Endothelial cell of umbilical vein (primary cell): ENCODE measurements at regions not wholly inside any gene's neighbourhood (a gene's known extent, or its start where the extent isn't known, plus 50 kb on each side); places are given as distances from the start of the nearest gene placed in this dataset.

ENCODE experiments used
- BruUV-seq: library from RNA; stranded (reverse); fragments of 400-500 nt; replicated peaks from 2 replicates; lab custom pipeline; 2021; lab: Mats Ljungman, UMichigan
- CTCF ChIA-PET: fragments of 300-600, 350-600 bp; sonication (Branson Sonifier 250); formaldehyde crosslinking; loops from one replicate; lab custom pipeline; 2021; ENCODE audit warnings: antibody characterized with exemption, inconsistent platforms; lab: Charles Lee
- POLR2A ChIA-PET: fragments of 300-600, 350-600 bp; sonication (Branson Sonifier 250); formaldehyde crosslinking; loops from one replicate; lab custom pipeline; 2021; ENCODE audit warnings: antibody characterized with exemption, inconsistent platforms; lab: Charles Lee
- DNase-seq: peaks from one replicate; pipeline ENCODE4 v3.0.0-alpha.2; 2011; ENCODE audit warnings: low read depth, low spot score
- FAIRE-seq: peaks from 2 replicates; lab custom pipeline; 2011; peaks lifted over from hg19 to GRCh38; lab: Jason Lieb, UNC
- H2AFZ ChIP-seq: 2 replicates; pipeline ENCODE4 v1.6.0; 2012; ENCODE audit warnings: low read depth, low read length, control low read depth, inconsistent platforms
- H3K27ac ChIP-seq: 2 replicates; pipeline ENCODE4 v1.5.1; 2011; ENCODE audit warnings: low read depth, mild to moderate bottlenecking, control low read depth, low read length, moderate library complexity; ENCODE audit not compliant: insufficient read depth
- H3K27me3 ChIP-seq, 2 experiments: 2 replicates each; pipeline versions ENCODE4 v1.6.0 to v1.6.1; 2011; ENCODE audit warnings: low read length in 2 of 2, mixed read lengths in 1 of 2; ENCODE audit not compliant: control insufficient read depth in 2 of 2, insufficient read depth in 2 of 2
- H3K36me3 ChIP-seq, 2 experiments: 2 replicates in 1 of 2; 3 replicates in 1 of 2; pipeline ENCODE4 v1.5.1; 2011; ENCODE audit warnings: low read length in 2 of 2, mild to moderate bottlenecking in 1 of 2, moderate library complexity in 1 of 2; ENCODE audit not compliant: control insufficient read depth in 2 of 2, insufficient read depth in 2 of 2; ENCODE audit errors: extremely low read depth in 1 of 2
- H3K4me1 ChIP-seq: 3 replicates; pipeline ENCODE4 v1.5.1; 2011; ENCODE audit warnings: mild to moderate bottlenecking, low read length; ENCODE audit not compliant: control insufficient read depth, insufficient read depth; ENCODE audit errors: extremely low read depth
- H3K4me2 ChIP-seq: 2 replicates; pipeline ENCODE4 v1.6.1; 2011; ENCODE audit warnings: low read length, control low read depth, mixed read lengths; ENCODE audit not compliant: insufficient read depth
- H3K4me3 ChIP-seq, 3 experiments: fragments of 200-600 bp in 1 of 3; sonication (generic), shearing (Covaris generic) in 1 of 3; replicated peaks in 1 of 3; 2 replicates each; pipeline ENCODE4 v1.5.1; 2011 to 2016; ENCODE audit warnings: control low read depth in 3 of 3, low read length in 3 of 3, mild to moderate bottlenecking in 2 of 3, inconsistent platforms in 1 of 3, low read depth in 1 of 3, moderate library complexity in 1 of 3; ENCODE audit not compliant: insufficient read depth in 1 of 3
- H3K79me2 ChIP-seq: 2 replicates; pipeline ENCODE4 v1.6.0; 2012; ENCODE audit warnings: low read length, inconsistent platforms; ENCODE audit not compliant: control insufficient read depth, insufficient read depth
- H3K9ac ChIP-seq: replicated peaks from 2 replicates; pipeline ENCODE3; 2011; ENCODE audit warnings: low read length, control low read depth; ENCODE audit not compliant: insufficient read depth; ENCODE audit errors: extremely low read depth
- H3K9me1 ChIP-seq: replicated peaks from 3 replicates; pipeline ENCODE4 v1.6.0; 2011; ENCODE audit warnings: mild to moderate bottlenecking, low read length; ENCODE audit not compliant: control insufficient read depth, insufficient read depth; ENCODE audit errors: extremely low read depth
- H3K9me3 ChIP-seq: replicated peaks from 2 replicates; pipeline ENCODE4 v1.5.1; 2012; ENCODE audit warnings: low read length, inconsistent platforms; ENCODE audit not compliant: control insufficient read depth, insufficient read depth
- H4K20me1 ChIP-seq: replicated peaks from 2 replicates; pipeline ENCODE3; 2011; ENCODE audit warnings: mild to moderate bottlenecking, low read length; ENCODE audit not compliant: control insufficient read depth, insufficient read depth; ENCODE audit errors: extremely low read depth
- EZH2 ChIP-seq: IDR thresholded peaks from 2 replicates; pipeline ENCODE4 v1.6.1; 2012; ENCODE audit warnings: borderline replicate concordance, low read depth, mild to moderate bottlenecking, moderate library complexity, low read length, inconsistent platforms; ENCODE audit not compliant: severe bottlenecking
- FOS ChIP-seq: IDR thresholded peaks from 2 replicates; pipeline ENCODE4 v1.6.1; 2011; ENCODE audit warnings: mild to moderate bottlenecking, low read length, moderate library complexity, borderline replicate concordance; ENCODE audit not compliant: insufficient read depth
- GATA2 ChIP-seq: IDR thresholded peaks from 2 replicates; pipeline ENCODE4 v1.7.0; 2011; ENCODE audit warnings: low read depth, mild to moderate bottlenecking, moderate library complexity, mixed read lengths, low read length; ENCODE audit not compliant: insufficient read length, insufficient read depth
- JUN ChIP-seq: IDR thresholded peaks from 2 replicates; pipeline ENCODE4 v1.6.1; 2011; ENCODE audit warnings: borderline replicate concordance, low read depth; ENCODE audit not compliant: insufficient read length, insufficient read depth
- MYC ChIP-seq: IDR thresholded peaks from one replicate; pipeline ENCODE4 v1.6.1; 2011; ENCODE audit warnings: mild to moderate bottlenecking, low read depth, low read length
- POLR2A ChIP-seq: IDR thresholded peaks from 2 replicates; pipeline ENCODE4 v1.6.1; 2012; ENCODE audit warnings: low read depth, mild to moderate bottlenecking, control low read depth, low read length
- POLR2AphosphoS5 ChIP-seq: IDR thresholded peaks from 2 replicates; pipeline ENCODE4 v1.6.1; 2012; ENCODE audit warnings: low read depth, mild to moderate bottlenecking, control low read depth, low read length, moderate library complexity; ENCODE audit not compliant: insufficient read depth
- dilution Hi-C: fragments of 300-500 bp; cut with MboI; formaldehyde crosslinking; loops from one replicate; pipeline ENCODE4 v1.15.0; 2019; ENCODE audit warnings: low sequenced_read_pairs; ENCODE audit not compliant: extremely low pct_ligation_motif_present
- intact Hi-C: fragments of 100-400 bp; cut with micrococcal nuclease; formaldehyde crosslinking; loops from one replicate; pipeline ENCODE4 v1.10.0; 2022
- TF ChIP-seq, protein P1 (sequence below), 2 donors: IDR thresholded peaks; 1 replicate in 1 of 2; 2 replicates in 1 of 2; pipeline ENCODE4 v1.5.1; 2011; ENCODE audit warnings: low read length in 2 of 2, mild to moderate bottlenecking in 2 of 2, moderate library complexity in 2 of 2, control low read depth in 1 of 2, inconsistent platforms in 1 of 2, low read depth in 1 of 2; ENCODE audit not compliant: insufficient read depth in 1 of 2; ENCODE audit errors: extremely low read depth in 1 of 2
- TF ChIP-seq, protein P2 (sequence below): IDR thresholded peaks from 2 replicates; pipeline ENCODE4 v1.6.1; 2011; ENCODE audit not compliant: insufficient read depth, insufficient read length

DNA sequence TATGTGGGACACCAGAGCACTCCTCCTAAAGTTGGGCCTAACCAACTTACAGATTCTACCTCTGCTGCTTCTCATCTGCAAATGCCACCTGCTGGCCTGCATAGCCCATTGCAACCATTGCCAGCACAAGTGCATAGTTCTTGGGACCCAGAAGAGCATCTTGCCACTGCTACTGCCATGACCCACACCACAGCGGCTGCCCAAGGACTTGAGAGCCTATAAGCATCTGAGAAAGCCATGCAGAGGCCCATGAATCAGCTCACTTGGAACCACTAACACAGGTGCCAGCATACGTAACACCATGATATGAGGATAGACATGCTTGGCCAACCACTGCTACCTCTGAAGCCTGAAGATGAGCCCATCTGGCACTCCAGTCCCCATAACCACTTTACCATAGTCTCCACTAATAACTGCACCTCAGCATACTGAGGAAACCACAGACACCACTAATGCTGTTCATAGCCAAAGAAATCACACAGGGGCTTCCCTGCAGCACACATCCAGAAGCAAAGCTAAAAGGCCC, 258.1 kb upstream of the AGTR2 start:
- intact Hi-C loops, result no loop called here
- no peak for FAIRE-seq

DNA sequence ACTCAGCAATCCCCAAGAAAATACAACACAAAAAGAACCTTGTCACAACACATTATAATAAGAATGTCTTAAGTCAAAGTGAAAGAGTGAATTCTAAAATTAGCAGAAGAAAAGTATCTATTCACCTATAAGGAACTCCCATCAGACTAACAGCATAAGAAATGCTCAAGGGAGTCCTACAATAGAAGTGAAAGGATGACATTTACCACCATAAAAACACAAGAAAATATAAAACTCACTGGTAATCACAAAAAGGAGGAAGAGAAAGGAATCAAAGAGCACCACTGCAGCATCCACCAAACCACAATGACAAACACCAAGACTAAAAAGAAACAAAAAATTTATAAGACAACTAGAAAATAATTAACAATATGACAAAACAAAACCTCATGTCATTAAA, 257.0 kb upstream of the AGTR2 start:
- dilution Hi-C loops, result no loop called here
- POLR2A ChIA-PET, result no interaction called here
- DNase-seq, result no peak

More for the DNA sequence above, 258.1 kb upstream of the AGTR2 start:
- Histone ChIP-seq H3K9me3 (no peaks in the 10 kb centered on the region), H3K4me2 (no peak overlapping the region), H3K9me1 (no peaks in the 10 kb centered on the region), H3K4me3 (no peak overlapping the region), H3K79me2 (no peaks in the 10 kb centered on the region), H2AFZ (no peak overlapping the region), H3K9ac (no peak overlapping the region), H3K27ac (no peak overlapping the region), H3K4me1 (no peaks in the 10 kb centered on the region), H3K36me3 (no peaks in the 10 kb centered on the region), H3K27me3 (no peaks in the 10 kb centered on the region), H4K20me1 (no peaks in the 10 kb centered on the region)
- TF ChIP-seq JUN, result no peak
- no peak for TF ChIP-seq POLR2A
- TF ChIP-seq GATA2, result no peak
- no peak for TF ChIP-seq MYC
- TF ChIP-seq, protein P1, sequence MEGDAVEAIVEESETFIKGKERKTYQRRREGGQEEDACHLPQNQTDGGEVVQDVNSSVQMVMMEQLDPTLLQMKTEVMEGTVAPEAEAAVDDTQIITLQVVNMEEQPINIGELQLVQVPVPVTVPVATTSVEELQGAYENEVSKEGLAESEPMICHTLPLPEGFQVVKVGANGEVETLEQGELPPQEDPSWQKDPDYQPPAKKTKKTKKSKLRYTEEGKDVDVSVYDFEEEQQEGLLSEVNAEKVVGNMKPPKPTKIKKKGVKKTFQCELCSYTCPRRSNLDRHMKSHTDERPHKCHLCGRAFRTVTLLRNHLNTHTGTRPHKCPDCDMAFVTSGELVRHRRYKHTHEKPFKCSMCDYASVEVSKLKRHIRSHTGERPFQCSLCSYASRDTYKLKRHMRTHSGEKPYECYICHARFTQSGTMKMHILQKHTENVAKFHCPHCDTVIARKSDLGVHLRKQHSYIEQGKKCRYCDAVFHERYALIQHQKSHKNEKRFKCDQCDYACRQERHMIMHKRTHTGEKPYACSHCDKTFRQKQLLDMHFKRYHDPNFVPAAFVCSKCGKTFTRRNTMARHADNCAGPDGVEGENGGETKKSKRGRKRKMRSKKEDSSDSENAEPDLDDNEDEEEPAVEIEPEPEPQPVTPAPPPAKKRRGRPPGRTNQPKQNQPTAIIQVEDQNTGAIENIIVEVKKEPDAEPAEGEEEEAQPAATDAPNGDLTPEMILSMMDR (IDR thresholded peaks at IDR 0.05; ENCODE audit: extremely low read depth in 1 of 2, insufficient read depth in 1 of 2, low read depth in 1 of 2, low read length in 2 of 2), result no peak
- TF ChIP-seq EZH2, result no peak
- ChIA-PET CTCF (no interaction called here), POLR2A (no interaction called here)
- dilution Hi-C loops, result no loop called here
- no peak for DNase-seq
- BruUV-seq, result no TSS peak

More for the DNA sequence above, 257.0 kb upstream of the AGTR2 start:
- H3K27ac ChIP-seq, result no peak overlapping the region
- FAIRE-seq, result no peak
- H3K4me1 ChIP-seq, result no peaks in the 10 kb centered on the region
- no TSS peak for BruUV-seq
- no peak overlapping the region for H3K4me3 ChIP-seq
- no peak overlapping the region for H3K9ac ChIP-seq
- TF ChIP-seq, protein P2, sequence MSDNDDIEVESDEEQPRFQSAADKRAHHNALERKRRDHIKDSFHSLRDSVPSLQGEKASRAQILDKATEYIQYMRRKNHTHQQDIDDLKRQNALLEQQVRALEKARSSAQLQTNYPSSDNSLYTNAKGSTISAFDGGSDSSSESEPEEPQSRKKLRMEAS, result no peak
- TF ChIP-seq FOS, result no peak
- TF ChIP-seq GATA2, result no peak
- no peak for TF ChIP-seq JUN
- no peak for TF ChIP-seq MYC
- no peak for TF ChIP-seq EZH2
- no peak for TF ChIP-seq POLR2AphosphoS5
- no peak for TF ChIP-seq POLR2A
- TF ChIP-seq, protein P1 (IDR thresholded peaks at IDR 0.05; ENCODE audit: extremely low read depth in 1 of 2, insufficient read depth in 1 of 2, low read depth in 1 of 2, low read length in 2 of 2), result no peak
- intact Hi-C loops, result no loop called here
- no peaks in the 10 kb centered on the region for H4K20me1 ChIP-seq
- H3K9me1 ChIP-seq, result no peaks in the 10 kb centered on the region
- H3K36me3 ChIP-seq, result no peaks in the 10 kb centered on the region
- H2AFZ ChIP-seq, result no peak overlapping the region
- H3K4me2 ChIP-seq, result no peak overlapping the region
- CTCF ChIA-PET, result no interaction called here
- H3K27me3 ChIP-seq, result no peaks in the 10 kb centered on the region
- no peaks in the 10 kb centered on the region for H3K9me3 ChIP-seq
- H3K79me2 ChIP-seq, result no peaks in the 10 kb centered on the region
